AG04450 (cell line): ENCODE measurements at regions not wholly inside any gene's neighbourhood (a gene's known extent, or its start where the extent isn't known, plus 50 kb on each side); places are given as distances from the start of the nearest gene placed in this dataset.

Experiments
- CTCF ChIA-PET: fragments of 300-600, 350-600 bp; formaldehyde crosslinking; extraction: SDS; loops from one replicate; lab custom pipeline; 2022; ENCODE audit warnings: antibody characterized with exemption, inconsistent platforms; lab: Charles Lee
- POLR2A ChIA-PET: fragments of 350-600 bp; formaldehyde crosslinking; extraction: SDS; loops from one replicate; lab custom pipeline; 2021; ENCODE audit warnings: antibody characterized with exemption, inconsistent platforms; lab: Yijun Ruan, JAX
- DNase-seq: peaks from one replicate; pipeline ENCODE4 v3.0.0-alpha.2; 2011; ENCODE audit warnings: low read depth, low spot score
- H3K27ac ChIP-seq: one replicate; pipeline ENCODE4 v1.5.1; 2012; ENCODE audit warnings: low read depth, low read length, control low read depth
- H3K27me3 ChIP-seq: one replicate; pipeline ENCODE4 v1.6.0; 2012; ENCODE audit warnings: low read length; ENCODE audit not compliant: control insufficient read depth, insufficient read depth
- H3K4me3 ChIP-seq: 2 replicates; pipeline ENCODE4 v1.5.1; 2011; ENCODE audit warnings: mild to moderate bottlenecking, low read depth, low read length, control low read depth
- H3K9me3 ChIP-seq: 2 replicates; pipeline ENCODE4 v1.5.1; 2012; ENCODE audit warnings: low read length; ENCODE audit not compliant: control insufficient read depth, insufficient read depth
- TF ChIP-seq, protein P1 (sequence below): IDR thresholded peaks from 2 replicates; pipeline ENCODE4 v1.5.1; 2011; ENCODE audit warnings: low read depth, low read length, control low read depth, inconsistent platforms

DNA sequence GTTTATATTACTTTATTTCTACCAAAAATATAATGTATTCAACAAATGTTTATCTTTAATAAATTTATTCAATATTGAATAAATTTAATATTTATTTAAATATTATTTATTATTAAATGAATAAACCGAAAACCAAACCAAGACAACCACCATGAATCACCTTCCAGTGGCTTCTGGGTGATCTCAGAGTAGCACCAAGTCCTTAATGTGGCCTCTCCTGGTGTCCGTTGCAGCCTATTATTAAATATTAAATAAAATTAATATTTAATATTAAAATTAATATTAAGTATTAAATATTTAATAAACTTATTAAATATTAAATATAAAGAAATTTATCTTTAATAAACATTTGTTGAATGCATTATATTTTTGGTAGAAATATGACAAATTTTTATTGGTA lies 143.3 kb upstream of the PLPP4 start:
- POLR2A ChIA-PET = no interaction called here
- CTCF ChIA-PET = no interaction called here
- DNase-seq = no peak
- Histone ChIP-seq H3K9me3 (peaks cover 13% of the 10 kb centered on the region; the same call in 1 of the 2 replicates), H3K27ac (no peak overlapping the region), H3K27me3 (no peaks in the 10 kb centered on the region), H3K4me3 (no peak overlapping the region)
- TF ChIP-seq, protein P1, sequence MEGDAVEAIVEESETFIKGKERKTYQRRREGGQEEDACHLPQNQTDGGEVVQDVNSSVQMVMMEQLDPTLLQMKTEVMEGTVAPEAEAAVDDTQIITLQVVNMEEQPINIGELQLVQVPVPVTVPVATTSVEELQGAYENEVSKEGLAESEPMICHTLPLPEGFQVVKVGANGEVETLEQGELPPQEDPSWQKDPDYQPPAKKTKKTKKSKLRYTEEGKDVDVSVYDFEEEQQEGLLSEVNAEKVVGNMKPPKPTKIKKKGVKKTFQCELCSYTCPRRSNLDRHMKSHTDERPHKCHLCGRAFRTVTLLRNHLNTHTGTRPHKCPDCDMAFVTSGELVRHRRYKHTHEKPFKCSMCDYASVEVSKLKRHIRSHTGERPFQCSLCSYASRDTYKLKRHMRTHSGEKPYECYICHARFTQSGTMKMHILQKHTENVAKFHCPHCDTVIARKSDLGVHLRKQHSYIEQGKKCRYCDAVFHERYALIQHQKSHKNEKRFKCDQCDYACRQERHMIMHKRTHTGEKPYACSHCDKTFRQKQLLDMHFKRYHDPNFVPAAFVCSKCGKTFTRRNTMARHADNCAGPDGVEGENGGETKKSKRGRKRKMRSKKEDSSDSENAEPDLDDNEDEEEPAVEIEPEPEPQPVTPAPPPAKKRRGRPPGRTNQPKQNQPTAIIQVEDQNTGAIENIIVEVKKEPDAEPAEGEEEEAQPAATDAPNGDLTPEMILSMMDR = no peak

- ChIA-PET CTCF (no interaction called here), POLR2A (no interaction called here)
- DNase-seq = no peak
- TF ChIP-seq, protein P1 = no peak
- Histone ChIP-seq H3K27me3 (no peaks in the 10 kb centered on the region), H3K9me3 (peaks cover 17% of the 10 kb centered on the region; the same call in 1 of the 2 replicates), H3K4me3 (no peak overlapping the region), H3K27ac (no peak overlapping the region)
These were observed 142.6 kb upstream of the PLPP4 start for GRCh38 chr10:120314442-120314841.

- POLR2A ChIA-PET = no interaction called here
- Histone ChIP-seq H3K4me3 (no peak overlapping the region), H3K9me3 (peaks cover 17% of the 10 kb centered on the region; the same call in 1 of the 2 replicates), H3K27me3 (no peaks in the 10 kb centered on the region), H3K27ac (no peak overlapping the region)
- CTCF ChIA-PET = no interaction called here
- no peak for DNase-seq
- TF ChIP-seq, protein P1 = no peak
These were observed 138.2 kb upstream of the PLPP4 start for GRCh38 chr10:120318862-120319261.

- no peak for DNase-seq
- TF ChIP-seq, protein P1 = no peak
- ChIA-PET CTCF (no interaction called here), POLR2A (no interaction called here)
- H3K9me3 ChIP-seq = peaks cover 14% of the 10 kb centered on the region
- H3K27ac ChIP-seq = no peak overlapping the region
- H3K27me3 ChIP-seq = no peaks in the 10 kb centered on the region
- no peak overlapping the region for H3K4me3 ChIP-seq
These were observed 129.4 kb upstream of the PLPP4 start for GRCh38 chr10:120327675-120328074.

GRCh38 chr10:120328647-120329046 lies 128.4 kb upstream of the PLPP4 start:
- H3K27me3 ChIP-seq = no peaks in the 10 kb centered on the region
- POLR2A ChIA-PET = no interaction called here
- TF ChIP-seq, protein P1 = no peak

More at GRCh38 chr10:120328647-120329046, 128.4 kb upstream of the PLPP4 start:
- no peak for DNase-seq
- Histone ChIP-seq H3K4me3 (no peak overlapping the region), H3K27ac (no peak overlapping the region), H3K9me3 (peaks cover 14% of the 10 kb centered on the region)
- CTCF ChIA-PET = no interaction called here
